CD14-positive monocyte (primary cell): ENCODE measurements at regions not wholly inside any gene's neighbourhood (a gene's known extent, or its start where the extent isn't known, plus 50 kb on each side); places are given as distances from the start of the nearest gene placed in this dataset.

Source experiments
- DNase-seq, 3 donors: peaks; one replicate each; pipeline ENCODE4 v3.0.0-alpha.2; 2011 to 2022
- H2AFZ ChIP-seq: 2 replicates; pipeline ENCODE4 v1.6.0; 2012; ENCODE audit warnings: mild to moderate bottlenecking, low read depth, low read length, inconsistent platforms; ENCODE audit not compliant: insufficient read depth, poor library complexity, severe bottlenecking
- H3K27ac ChIP-seq, 2 donors: 1 replicate in 1 of 2; 2 replicates in 1 of 2; pipeline ENCODE4 v1.5.1; 2012 to 2013; ENCODE audit warnings: low read length in 2 of 2, control low read depth in 1 of 2, inconsistent platforms in 1 of 2, low read depth in 1 of 2, mild to moderate bottlenecking in 1 of 2
- H3K27me3 ChIP-seq, 2 donors: one replicate each; pipeline versions ENCODE4 v1.6.0 to v1.6.1; 2011 to 2013; ENCODE audit warnings: low read length in 2 of 2; ENCODE audit not compliant: control insufficient read depth in 2 of 2, insufficient read depth in 2 of 2
- H3K36me3 ChIP-seq, 2 donors: replicated peaks in 1 of 2; 1 replicate in 1 of 2; 2 replicates in 1 of 2; pipeline versions ENCODE4 v1.5.1 to v1.6.1; 2012 to 2013; ENCODE audit warnings: low read length in 2 of 2, control low read depth in 1 of 2, inconsistent platforms in 1 of 2, mild to moderate bottlenecking in 1 of 2; ENCODE audit not compliant: insufficient read depth in 2 of 2, control insufficient read depth in 1 of 2
- H3K4me1 ChIP-seq, 2 donors: 1 replicate in 1 of 2; 2 replicates in 1 of 2; pipeline versions ENCODE4 v1.5.1 to v1.6.1; 2012 to 2013; ENCODE audit warnings: low read length in 2 of 2, control low read depth in 1 of 2, inconsistent platforms in 1 of 2, mild to moderate bottlenecking in 1 of 2, moderate library complexity in 1 of 2; ENCODE audit not compliant: insufficient read depth in 2 of 2, control insufficient read depth in 1 of 2
- H3K4me2 ChIP-seq: replicated peaks from 2 replicates; pipeline ENCODE3; 2012; ENCODE audit warnings: low read length, moderate library complexity, mild to moderate bottlenecking; ENCODE audit not compliant: poor library complexity, severe bottlenecking; ENCODE audit errors: extremely low read depth
- H3K4me3 ChIP-seq, 3 experiments: fragments of 200-600 bp in 1 of 3; sonication (generic) in 1 of 3; replicated peaks in 1 of 3; 1 replicate in 2 of 3; 2 replicates in 1 of 3; pipeline ENCODE4 v1.5.1; 2011 to 2013; ENCODE audit warnings: low read length in 3 of 3, mild to moderate bottlenecking in 3 of 3, control low read depth in 2 of 3, low read depth in 2 of 3, inconsistent platforms in 1 of 3, moderate library complexity in 1 of 3
- H3K79me2 ChIP-seq: 2 replicates; pipeline ENCODE4 v1.6.0; 2012; ENCODE audit warnings: mild to moderate bottlenecking, control low read depth, inconsistent platforms, low read length, moderate library complexity; ENCODE audit not compliant: insufficient read depth
- H3K9ac ChIP-seq: 2 replicates; pipeline ENCODE4 v1.6.0; 2017; ENCODE audit warnings: low read length, mild to moderate bottlenecking; ENCODE audit not compliant: insufficient read depth, poor library complexity, severe bottlenecking
- H3K9me3 ChIP-seq, 2 donors: replicated peaks in 1 of 2; 1 replicate in 1 of 2; 2 replicates in 1 of 2; pipeline versions ENCODE4 v1.5.1 to v1.6.1; 2012 to 2013; ENCODE audit warnings: low read length in 2 of 2, control low read depth in 1 of 2; ENCODE audit not compliant: control insufficient read depth in 1 of 2, insufficient read depth in 1 of 2
- H4K20me1 ChIP-seq: 2 replicates; pipeline ENCODE4 v1.6.0; 2012; ENCODE audit warnings: mild to moderate bottlenecking, low read length, control low read depth, moderate library complexity; ENCODE audit not compliant: insufficient read depth
- H3K27ac Mint-ChIP-seq, 7 donors: one replicate each; pipeline ENCODE4 v1.8.0; 2020; ENCODE audit warnings: mild to moderate bottlenecking in 7 of 7, mixed read lengths in 7 of 7, moderate library complexity in 6 of 7, inconsistent platforms in 2 of 7
- H3K27me3 Mint-ChIP-seq, 3 donors: one replicate each; pipeline ENCODE4 v1.8.0; 2021 to 2022; ENCODE audit warnings: low read depth in 3 of 3, mild to moderate bottlenecking in 3 of 3, mixed read lengths in 3 of 3, moderate library complexity in 3 of 3, inconsistent platforms in 1 of 3
- H3K36me3 Mint-ChIP-seq, 2 donors: one replicate each; pipeline ENCODE4 v1.8.0; 2020; ENCODE audit warnings: mixed read lengths in 2 of 2, inconsistent platforms in 1 of 2, mild to moderate bottlenecking in 1 of 2
- H3K4me1 Mint-ChIP-seq: one replicate; pipeline ENCODE4 v1.8.0; 2020; ENCODE audit warnings: mild to moderate bottlenecking, mixed read lengths
- H3K4me3 Mint-ChIP-seq, 2 donors: one replicate each; pipeline ENCODE4 v1.8.0; 2020; ENCODE audit warnings: mild to moderate bottlenecking in 2 of 2, mixed read lengths in 2 of 2, moderate library complexity in 1 of 2
- H3K9me3 Mint-ChIP-seq, 7 donors: one replicate each; pipeline ENCODE4 v1.8.0; 2020 to 2022; ENCODE audit warnings: mixed read lengths in 7 of 7, mild to moderate bottlenecking in 6 of 7, moderate library complexity in 6 of 7, inconsistent platforms in 2 of 7
- CTCF ChIP-seq: fragments of 200-600 bp; IDR thresholded peaks from one replicate; pipeline ENCODE4 v1.8.0; 2022; ENCODE audit warnings: antibody characterized with exemption, mild to moderate bottlenecking
- WGBS: methylation state at CpG from one replicate; pipeline ENCODE4 v1.1.5; 2013; ENCODE audit warnings: missing lambda C conversion rate; ENCODE audit not compliant: insufficient coverage; 5-methylcytosine and 5-hydroxymethylcytosine counted together
- intact Hi-C, 2 donors: fragments of 100-400 bp; cut with micrococcal nuclease; formaldehyde crosslinking; loops; one replicate each; pipeline versions ENCODE4 v1.15.0 to v1.15.1; 2023

DNA sequence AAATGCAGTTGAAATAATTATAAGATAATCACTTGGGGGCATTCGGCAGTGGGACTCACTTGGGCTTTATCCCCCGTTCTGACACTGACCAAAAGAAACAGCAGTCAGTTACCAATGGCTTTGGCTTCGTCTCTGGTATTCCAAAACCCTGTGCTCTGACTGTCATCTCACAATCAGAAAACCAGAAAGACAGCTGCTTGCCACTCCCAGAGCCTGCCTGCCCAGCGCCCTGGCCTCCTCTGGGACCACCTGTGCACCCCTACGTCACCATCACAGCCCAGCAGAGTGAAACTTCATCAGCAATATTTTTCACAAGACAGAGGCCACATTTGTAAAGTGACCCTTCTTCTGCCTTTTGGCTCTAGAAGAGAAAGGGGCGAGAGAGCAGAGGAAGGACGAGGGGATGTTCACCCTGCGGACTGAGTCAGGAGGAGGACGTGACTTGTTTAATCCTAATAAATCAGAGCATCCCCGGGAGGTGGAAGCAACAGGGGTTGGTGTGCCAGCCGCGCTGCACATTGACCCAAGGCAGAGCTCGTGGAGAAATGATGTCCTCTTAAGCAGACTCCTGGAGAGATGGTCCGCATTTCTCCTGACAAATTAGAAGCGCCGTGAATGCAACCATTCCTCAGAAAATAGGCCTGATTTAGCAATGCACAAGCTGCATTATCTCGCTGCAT, 397.8 kb upstream of the ZNF507 start:
- Histone ChIP-seq H3K9ac (no peak overlapping the region), H2AFZ (no peak overlapping the region), H3K36me3 (no peaks in the 10 kb centered on the region), H3K4me2 (no peak overlapping the region), H3K27ac (no peak overlapping the region), H3K27me3 (no peaks in the 10 kb centered on the region), H3K4me3 (no peak overlapping the region), H4K20me1 (no peaks in the 10 kb centered on the region), H3K4me1 (no peaks in the 10 kb centered on the region), H3K79me2 (no peaks in the 10 kb centered on the region), H3K9me3 (peaks cover 0 to 3% of the 10 kb centered on the region in 2 donors)
- peaks cover 0 to 12% (median 3%) of the 10 kb centered on the region in 7 donors for H3K9me3 Mint-ChIP-seq
- no peak overlapping the region for H3K27ac Mint-ChIP-seq
- intact Hi-C loops, result no loop called here
- H3K4me3 Mint-ChIP-seq, result no peak overlapping the region
- WGBS, result 88% methylated on average over 16 of the region's 17 CpGs
- DNase-seq, result no peak
- TF ChIP-seq CTCF, result no peak
- no peaks in the 10 kb centered on the region for H3K36me3 Mint-ChIP-seq
- H3K27me3 Mint-ChIP-seq, result peaks cover 0 to 3% (median 3%) of the 10 kb centered on the region in 3 donors
- no peaks in the 10 kb centered on the region for H3K4me1 Mint-ChIP-seq

GRCh38 chr19:31952693-31953092, 392.7 kb upstream of the ZNF507 start:
- H3K27ac ChIP-seq, result no peak overlapping the region
- no peaks in the 10 kb centered on the region for H3K79me2 ChIP-seq
- Mint-ChIP-seq H3K4me3 (no peak overlapping the region), H3K27me3 (peaks cover 0 to 2% (median 0%) of the 10 kb centered on the region in 3 donors), H3K27ac (no peak overlapping the region), H3K9me3 (peaks cover 3 to 14% (median 9%) of the 10 kb centered on the region in 7 donors), H3K36me3 (no peaks in the 10 kb centered on the region), H3K4me1 (no peaks in the 10 kb centered on the region)
- H2AFZ ChIP-seq, result no peak overlapping the region
- DNase-seq, result no peak
- no CpG with 5 or more reads among the region's 1 CpG for WGBS
- H3K4me1 ChIP-seq, result no peaks in the 10 kb centered on the region
- H3K9me3 ChIP-seq, result peaks cover 0 to 7% of the 10 kb centered on the region in 2 donors
- no peaks in the 10 kb centered on the region for H3K36me3 ChIP-seq
- intact Hi-C loops, result no loop called here
- no peak overlapping the region for H3K9ac ChIP-seq
- no peaks in the 10 kb centered on the region for H3K27me3 ChIP-seq
- H3K4me3 ChIP-seq, result no peak overlapping the region
- no peaks in the 10 kb centered on the region for H4K20me1 ChIP-seq
- no peak overlapping the region for H3K4me2 ChIP-seq
- no peak for TF ChIP-seq CTCF
